Endodermal cell (in vitro differentiated cells): ENCODE measurements at regions not wholly inside any gene's neighbourhood (a gene's known extent, or its start where the extent isn't known, plus 50 kb on each side); places are given as distances from the start of the nearest gene placed in this dataset.

Source experiments
- DNase-seq: peaks from one replicate; pipeline ENCODE4 v3.0.0-alpha.2; 2017
- H3K27ac ChIP-seq: 2 replicates; pipeline ENCODE4 v1.5.1; 2013; ENCODE audit warnings: mild to moderate bottlenecking, low read depth, low read length, moderate library complexity
- H3K27me3 ChIP-seq: 2 replicates; pipeline ENCODE4 v1.6.1; 2013; ENCODE audit warnings: mild to moderate bottlenecking, low read length, moderate library complexity; ENCODE audit not compliant: insufficient read depth, control insufficient read depth, poor library complexity, severe bottlenecking
- H3K36me3 ChIP-seq: 2 replicates; pipeline ENCODE4 v1.7.0; 2013; ENCODE audit warnings: mild to moderate bottlenecking, low read length, moderate library complexity; ENCODE audit not compliant: control insufficient read depth, insufficient read depth
- H3K4me1 ChIP-seq: one replicate; pipeline ENCODE4 v1.7.0; 2013; ENCODE audit warnings: low read length; ENCODE audit not compliant: control insufficient read depth, insufficient read depth
- H3K4me3 ChIP-seq: 2 replicates; pipeline ENCODE4 v1.5.1; 2013; ENCODE audit warnings: mild to moderate bottlenecking, low read length, moderate library complexity
- H3K9ac ChIP-seq: 2 replicates; pipeline ENCODE4 v1.6.1; 2013; ENCODE audit warnings: mild to moderate bottlenecking, low read length, moderate library complexity; ENCODE audit not compliant: poor library complexity, severe bottlenecking; ENCODE audit errors: extremely low read depth
- H3K9me3 ChIP-seq: 2 replicates; pipeline ENCODE4 v1.6.1; 2013; ENCODE audit warnings: mild to moderate bottlenecking, low read length, moderate library complexity; ENCODE audit not compliant: control insufficient read depth
- H3K27ac Mint-ChIP-seq: 2 replicates; pipeline ENCODE4 v1.8.0; 2020; ENCODE audit warnings: mixed read lengths
- H3K27me3 Mint-ChIP-seq: 2 replicates; pipeline ENCODE4 v1.8.0; 2021; ENCODE audit warnings: mild to moderate bottlenecking, mixed read lengths; ENCODE audit not compliant: insufficient read depth
- H3K36me3 Mint-ChIP-seq: 2 replicates; pipeline ENCODE4 v1.8.0; 2020; ENCODE audit warnings: low read depth, mixed read lengths
- H3K4me1 Mint-ChIP-seq: 2 replicates; pipeline ENCODE4 v1.8.0; 2020; ENCODE audit warnings: mixed read lengths
- H3K4me3 Mint-ChIP-seq: 2 replicates; pipeline ENCODE4 v1.8.0; 2020; ENCODE audit warnings: mild to moderate bottlenecking, moderate library complexity, mixed read lengths
- H3K9me3 Mint-ChIP-seq: 2 replicates; pipeline ENCODE4 v1.8.0; 2020; ENCODE audit warnings: mild to moderate bottlenecking, mixed read lengths
- WGBS, 2 experiments: methylation state at CpG; one replicate each; pipeline versions ENCODE4 v1.1.5 to v1.1.7; 2013; ENCODE audit warnings: missing lambda C conversion rate in 2 of 2, mixed read lengths in 1 of 2; ENCODE audit not compliant: insufficient coverage in 1 of 2, insufficient read length in 1 of 2; 5-methylcytosine and 5-hydroxymethylcytosine counted together
- TF ChIP-seq, protein P1 (sequence below): fragments of 200-600 bp; sonication (generic); conservative IDR thresholded peaks from 2 replicates; pipeline ENCODE4 v1.5.0; 2021; ENCODE audit warnings: antibody characterized with exemption, mild to moderate bottlenecking

- WGBS, 2 experiments = 96% methylated on average over 2 of the region's 2 CpGs; no CpG with 5 or more reads in 1 of the 2 experiments
- no peaks in the 10 kb centered on the region for H3K4me1 ChIP-seq
- Mint-ChIP-seq H3K27me3 (no peaks in the 10 kb centered on the region), H3K36me3 (no peaks in the 10 kb centered on the region), H3K4me1 (no peaks in the 10 kb centered on the region), H3K27ac (no peak overlapping the region), H3K9me3 (no peaks in the 10 kb centered on the region), H3K4me3 (no peak overlapping the region)
- no peak overlapping the region for H3K9ac ChIP-seq
- H3K27ac ChIP-seq = no peak overlapping the region
- peaks cover 4% of the 10 kb centered on the region for H3K9me3 ChIP-seq
- TF ChIP-seq, protein P1, sequence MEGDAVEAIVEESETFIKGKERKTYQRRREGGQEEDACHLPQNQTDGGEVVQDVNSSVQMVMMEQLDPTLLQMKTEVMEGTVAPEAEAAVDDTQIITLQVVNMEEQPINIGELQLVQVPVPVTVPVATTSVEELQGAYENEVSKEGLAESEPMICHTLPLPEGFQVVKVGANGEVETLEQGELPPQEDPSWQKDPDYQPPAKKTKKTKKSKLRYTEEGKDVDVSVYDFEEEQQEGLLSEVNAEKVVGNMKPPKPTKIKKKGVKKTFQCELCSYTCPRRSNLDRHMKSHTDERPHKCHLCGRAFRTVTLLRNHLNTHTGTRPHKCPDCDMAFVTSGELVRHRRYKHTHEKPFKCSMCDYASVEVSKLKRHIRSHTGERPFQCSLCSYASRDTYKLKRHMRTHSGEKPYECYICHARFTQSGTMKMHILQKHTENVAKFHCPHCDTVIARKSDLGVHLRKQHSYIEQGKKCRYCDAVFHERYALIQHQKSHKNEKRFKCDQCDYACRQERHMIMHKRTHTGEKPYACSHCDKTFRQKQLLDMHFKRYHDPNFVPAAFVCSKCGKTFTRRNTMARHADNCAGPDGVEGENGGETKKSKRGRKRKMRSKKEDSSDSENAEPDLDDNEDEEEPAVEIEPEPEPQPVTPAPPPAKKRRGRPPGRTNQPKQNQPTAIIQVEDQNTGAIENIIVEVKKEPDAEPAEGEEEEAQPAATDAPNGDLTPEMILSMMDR = no peak
- no peaks in the 10 kb centered on the region for H3K36me3 ChIP-seq
- DNase-seq = no peak
- no peak overlapping the region for H3K4me3 ChIP-seq
- no peaks in the 10 kb centered on the region for H3K27me3 ChIP-seq
Observed at GRCh38 chr4:178258603-178259002, 816.4 kb upstream of the AGA start.

GRCh38 chr4:178259566-178259965 lies 817.3 kb upstream of the AGA start:
- Histone ChIP-seq H3K9ac (no peak overlapping the region), H3K27me3 (no peaks in the 10 kb centered on the region), H3K27ac (no peak overlapping the region), H3K4me1 (no peaks in the 10 kb centered on the region), H3K36me3 (no peaks in the 10 kb centered on the region), H3K9me3 (peaks cover 4% of the 10 kb centered on the region), H3K4me3 (no peak overlapping the region)
- 93% methylated on average over 2 of the region's 2 CpGs; no CpG with 5 or more reads in 1 of the 2 experiments for WGBS, 2 experiments
- Mint-ChIP-seq H3K27ac (no peak overlapping the region), H3K4me1 (peaks cover 3% of the 10 kb centered on the region), H3K4me3 (no peak overlapping the region), H3K27me3 (no peaks in the 10 kb centered on the region), H3K36me3 (no peaks in the 10 kb centered on the region), H3K9me3 (no peaks in the 10 kb centered on the region)
- TF ChIP-seq, protein P1 = no peak
- no peak for DNase-seq

DNA sequence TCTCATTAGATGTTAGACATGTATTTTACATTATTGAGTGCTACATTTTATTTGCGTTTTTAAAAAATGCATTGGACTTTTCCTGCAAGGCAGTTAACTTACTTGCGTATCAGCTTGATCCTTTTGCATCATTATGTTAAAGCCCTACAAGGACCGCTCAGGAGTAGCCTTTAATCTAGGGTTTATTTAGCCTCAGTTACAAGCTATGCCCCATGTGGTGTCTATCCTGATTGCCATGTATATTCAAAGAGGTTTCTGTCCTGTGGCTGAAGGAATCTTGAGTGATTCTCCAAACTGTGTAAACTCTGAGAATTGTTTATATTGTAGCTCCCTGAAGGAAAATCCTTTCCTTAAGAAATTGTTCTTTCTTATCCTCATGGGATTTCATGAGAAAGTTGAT lies 821.8 kb upstream of the AGA start:
- TF ChIP-seq, protein P1 = no peak
- Histone ChIP-seq H3K36me3 (no peaks in the 10 kb centered on the region), H3K4me1 (no peaks in the 10 kb centered on the region), H3K9ac (no peak overlapping the region), H3K4me3 (no peak overlapping the region), H3K27ac (no peak overlapping the region), H3K27me3 (no peaks in the 10 kb centered on the region), H3K9me3 (peaks cover 4% of the 10 kb centered on the region)
- H3K4me1 Mint-ChIP-seq = peaks cover 5% of the 10 kb centered on the region
- 78 to 83% methylated on average over 1 to 3 of the region's 3 CpGs for WGBS, 2 experiments
- no peaks in the 10 kb centered on the region for H3K27me3 Mint-ChIP-seq
- H3K27ac Mint-ChIP-seq = no peak overlapping the region
- peaks cover 10% of the 10 kb centered on the region for H3K9me3 Mint-ChIP-seq
- H3K4me3 Mint-ChIP-seq = no peak overlapping the region
- DNase-seq = no peak
- no peaks in the 10 kb centered on the region for H3K36me3 Mint-ChIP-seq
